ENCODE measurements at regions not wholly inside any gene's neighbourhood (a gene's known extent, or its start where the extent isn't known, plus 50 kb on each side); places are given as distances from the start of the nearest gene placed in this dataset.

DNA sequence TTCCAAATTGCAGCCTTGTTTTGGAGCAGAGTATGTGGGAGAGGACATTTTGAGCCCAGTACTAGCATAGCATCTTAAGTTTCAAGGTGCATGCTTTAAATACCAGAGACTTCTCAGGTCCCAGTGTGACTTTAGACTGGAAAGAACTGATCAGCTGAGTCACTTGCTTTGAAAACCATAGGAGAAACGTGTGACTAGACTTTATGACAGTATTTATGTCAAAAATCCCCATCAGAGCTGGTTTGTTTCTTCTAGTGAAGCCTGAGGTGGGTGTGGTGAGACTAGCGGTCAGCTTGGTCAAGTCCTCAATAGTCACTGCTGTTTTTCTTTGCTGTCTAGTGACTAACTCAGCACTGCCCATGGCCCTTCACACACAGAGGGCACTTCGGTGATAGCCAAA, 724.2 kb downstream of the GATA3 start:
- TF ChIP-seq SPI1 (IDR thresholded peaks at IDR 0.05; ENCODE audit: borderline replicate concordance, insufficient read depth, low read depth, low read length) (no peak), TCF12 (IDR thresholded peaks at IDR 0.05; ENCODE audit: low read depth, low read length) (no peak)
